ENCODE measurements at regions not wholly inside any gene's neighbourhood (a gene's known extent, or its start where the extent isn't known, plus 50 kb on each side); places are given as distances from the start of the nearest gene placed in this dataset.
"Not testable (repeated sequence)": the region's sequence is repeated elsewhere in the genome, so short reads cannot be mapped to it uniquely, and the experiment has no call there.

- DNase-seq (ENCODE audit: low spot score): no peak
Measured at GRCh38 chr7:49669285-49669684, 104.2 kb upstream of the VWC2 start.

GRCh38 chr7:49669692-49670260, 103.7 kb upstream of the VWC2 start:
- no peak for DNase-seq (ENCODE audit: low spot score)

DNA sequence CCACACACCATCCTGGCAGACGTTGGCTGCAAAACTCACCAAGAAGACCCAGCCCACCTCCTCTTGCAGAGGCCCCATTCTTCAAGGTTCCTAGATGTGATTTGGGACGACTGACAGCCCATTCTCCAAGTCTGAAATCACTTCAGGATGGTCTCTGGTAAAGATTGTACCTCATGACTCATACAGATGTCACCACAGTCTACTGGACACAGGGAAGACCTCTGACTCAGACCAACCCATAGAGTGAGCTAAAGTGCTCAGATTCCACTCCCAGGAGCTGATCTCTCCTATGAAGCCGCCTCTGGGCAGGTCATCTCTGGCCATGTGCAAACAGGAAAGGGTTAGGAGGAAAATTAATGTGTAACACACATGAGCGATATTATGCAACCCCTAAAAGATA, 102.4 kb upstream of the VWC2 start:
- peak; percentile 9 for DNase-seq (ENCODE audit: low spot score)

DNA sequence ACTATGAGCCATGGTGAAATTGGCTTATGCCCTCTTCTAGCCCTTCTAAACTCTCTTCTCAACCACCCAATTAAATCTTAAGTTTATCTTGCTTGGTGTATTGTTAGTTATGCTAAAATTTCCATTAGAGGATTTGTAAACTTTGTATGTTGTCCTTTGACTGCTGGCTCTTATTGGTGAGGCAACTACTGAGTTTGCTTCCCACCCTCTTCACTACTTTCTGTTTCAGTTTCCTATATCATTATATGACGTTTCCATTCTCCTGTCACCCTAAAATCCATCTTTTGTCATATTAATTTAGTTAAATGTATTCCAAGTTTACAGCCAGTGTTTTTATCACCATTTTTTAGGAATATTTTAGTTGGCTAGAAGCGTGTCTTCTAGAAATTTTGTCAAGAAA, 80.9 kb upstream of the VWC2 start:
- DNase-seq (ENCODE audit: low spot score): no peak

DNA sequence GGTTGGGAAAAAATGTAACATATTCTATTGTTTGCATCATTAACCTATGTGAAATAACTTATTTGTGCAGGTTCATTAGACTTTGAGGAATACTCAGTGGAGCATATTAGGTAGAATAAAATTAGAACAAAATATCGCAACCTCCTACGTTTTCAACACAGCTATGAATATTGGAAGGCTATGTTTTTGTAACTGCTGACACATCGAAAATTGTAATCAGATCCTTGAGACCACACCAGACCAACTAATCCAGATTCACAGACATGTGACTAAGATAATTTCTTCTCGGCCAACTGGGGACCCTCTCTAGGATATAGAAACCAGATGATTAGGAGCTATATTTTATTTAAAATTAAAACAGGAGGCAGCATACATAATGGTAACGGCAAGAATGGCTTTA, 77.5 kb upstream of the VWC2 start:
- no peak for DNase-seq (ENCODE audit: low spot score)

GRCh38 chr7:49700841-49701240, 72.6 kb upstream of the VWC2 start:
- DNase-seq (ENCODE audit: low spot score): no peak

DNA sequence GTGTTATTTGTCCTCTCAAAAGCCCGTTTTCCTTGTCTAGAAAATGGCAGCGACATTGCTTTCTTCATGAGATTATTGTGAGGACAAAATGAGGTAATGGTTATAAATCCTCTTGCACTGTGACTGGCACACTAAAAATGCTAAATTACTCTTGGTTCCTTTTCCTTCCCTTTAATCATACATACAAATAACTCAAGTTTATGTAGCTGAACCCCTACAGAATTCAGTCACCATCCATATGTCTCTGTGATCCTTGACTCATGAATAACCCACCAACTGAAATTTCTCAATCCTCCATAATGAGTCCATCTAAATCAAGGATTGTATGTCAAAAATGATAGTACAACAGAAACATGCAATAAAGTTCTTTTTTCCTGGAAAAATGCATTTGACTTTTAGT, 71.3 kb upstream of the VWC2 start:
- no peak for DNase-seq (ENCODE audit: low spot score)

DNA sequence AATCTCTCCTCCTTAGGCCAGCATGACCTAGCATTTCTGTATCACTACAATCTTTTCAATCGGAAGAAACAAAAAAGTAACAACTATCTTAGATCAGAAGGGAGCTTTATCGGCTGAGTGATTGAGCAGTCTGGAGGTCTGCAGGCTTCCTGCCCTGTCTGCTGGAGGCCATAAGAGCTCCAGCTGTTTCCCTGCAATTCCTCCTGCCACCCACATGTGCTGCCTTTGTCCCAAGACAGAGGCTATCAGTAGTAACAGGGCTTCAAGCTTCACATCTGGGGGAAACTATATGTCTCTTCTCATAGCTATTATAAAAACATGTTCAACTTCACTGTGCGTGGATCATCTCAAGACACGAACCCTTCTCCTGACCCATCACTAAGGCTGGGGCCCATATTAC, 70.1 kb upstream of the VWC2 start:
- DNase-seq (ENCODE audit: low spot score): no peak

DNA sequence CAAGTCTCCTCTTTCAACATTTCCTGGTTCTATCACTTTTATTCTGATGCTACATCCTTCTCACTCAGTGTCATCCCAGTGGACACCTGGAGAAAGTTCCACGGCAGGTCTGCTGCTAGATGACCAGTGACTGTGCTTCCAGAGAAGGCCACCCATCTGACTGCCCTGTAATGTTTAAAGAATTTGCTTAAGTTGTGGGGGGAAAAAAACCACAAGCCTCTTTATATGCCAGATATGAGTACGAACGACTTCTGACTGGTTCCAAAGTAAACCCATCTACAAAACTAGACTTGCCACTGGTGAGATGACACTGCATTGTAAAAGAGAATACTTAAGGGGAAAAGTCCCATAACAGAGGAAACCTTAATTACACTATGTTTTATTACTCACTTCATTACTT, 69.6 kb upstream of the VWC2 start:
- DNase-seq (ENCODE audit: low spot score): no peak

GRCh38 chr7:49706106-49706505, 67.3 kb upstream of the VWC2 start:
- DNase-seq (ENCODE audit: low spot score): no peak

GRCh38 chr7:49707891-49708290, 65.5 kb upstream of the VWC2 start:
- no peak for DNase-seq (ENCODE audit: low spot score)

DNA sequence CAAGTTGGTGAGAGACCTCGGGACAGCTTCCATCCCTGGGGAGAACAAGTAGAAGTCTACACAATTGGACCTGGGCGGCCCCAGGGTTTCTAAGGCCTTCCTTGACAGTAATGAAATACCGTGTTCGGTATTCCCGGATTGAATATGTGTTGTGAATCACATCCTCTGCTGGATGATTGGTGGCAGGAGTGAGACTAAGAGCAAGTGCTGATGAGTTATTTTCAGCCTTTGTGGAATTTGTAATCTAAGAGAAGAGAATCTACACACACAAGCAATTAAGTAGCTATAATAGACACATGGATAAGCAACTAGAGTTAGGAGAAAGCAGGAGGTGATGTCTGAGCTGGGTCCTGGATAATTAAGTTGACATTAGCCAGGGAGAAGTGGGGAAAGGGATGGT, 64.8 kb upstream of the VWC2 start:
- DNase-seq (ENCODE audit: low spot score): no peak

DNA sequence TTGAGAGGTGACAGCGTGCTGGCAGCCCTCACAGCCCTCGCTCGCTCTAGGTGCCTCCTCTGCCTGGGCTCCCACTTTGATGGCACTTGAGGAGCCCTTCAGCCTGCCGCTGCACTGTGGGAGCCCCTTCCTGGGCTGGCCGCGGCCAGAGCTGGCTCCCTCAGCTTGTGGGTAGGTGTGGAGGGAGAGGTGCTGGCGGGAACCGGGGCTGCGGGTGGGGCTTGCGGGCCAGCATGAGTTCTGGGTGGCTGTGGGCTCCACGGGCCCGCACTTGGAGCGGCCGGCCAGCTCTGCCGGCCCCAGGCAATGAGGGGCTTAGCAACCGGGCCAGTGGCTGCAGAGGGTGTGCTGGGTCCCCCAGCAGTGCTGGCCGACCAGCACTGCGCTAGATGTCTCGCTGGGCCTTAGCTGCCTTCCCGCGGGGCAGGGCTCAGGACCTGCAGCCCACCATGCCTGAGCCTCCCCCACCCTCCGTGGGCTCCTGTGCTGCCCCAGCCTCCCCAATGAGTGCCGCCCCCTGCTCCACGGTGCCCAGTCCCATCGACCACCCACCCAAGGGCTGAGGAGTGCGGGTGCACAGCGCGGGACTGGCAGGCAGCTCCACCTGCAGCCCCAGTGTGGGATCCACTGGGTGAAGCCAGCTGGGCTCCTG, 62.2 kb upstream of the VWC2 start:
- not testable (repeated sequence) for DNase-seq (ENCODE audit: low spot score)

DNA sequence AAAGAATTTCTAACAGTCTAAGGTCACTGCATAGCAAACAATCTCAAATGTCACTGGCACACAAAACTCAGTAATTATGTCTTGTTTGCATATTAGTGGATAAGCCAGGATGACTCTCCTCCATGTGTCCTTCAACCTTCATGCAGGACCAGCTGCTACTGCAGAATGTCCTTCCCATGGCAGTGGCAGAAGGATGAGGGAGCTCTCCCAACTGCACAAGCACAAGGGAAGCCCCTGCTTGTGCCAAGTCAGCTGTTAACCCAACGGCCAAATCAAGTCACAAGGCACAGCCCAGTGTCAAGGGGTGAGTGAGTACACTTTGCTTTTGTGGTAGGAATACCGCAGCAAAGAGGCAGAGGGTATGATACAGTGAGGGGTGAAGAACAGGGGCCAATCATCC, 59.3 kb upstream of the VWC2 start:
- DNase-seq (ENCODE audit: low spot score): no peak

DNA sequence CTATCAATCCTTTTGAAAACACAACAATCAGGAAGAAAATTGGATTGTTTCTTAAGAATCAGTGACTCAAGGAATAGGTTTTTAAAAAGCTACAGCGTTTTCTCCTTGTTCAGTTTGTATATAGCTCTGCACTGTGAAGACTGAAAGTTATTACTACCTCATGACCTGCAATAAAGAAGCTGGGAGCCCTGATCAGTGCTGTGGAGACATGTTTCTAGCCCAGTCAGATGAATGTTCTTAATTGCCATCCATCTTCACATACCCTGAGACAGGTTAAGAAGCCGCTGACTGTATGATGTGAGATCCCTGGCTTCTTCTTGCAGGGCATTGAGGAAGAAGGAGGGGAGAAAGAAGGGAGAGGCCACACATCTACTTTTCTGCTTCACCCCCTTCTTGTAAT, 58.0 kb upstream of the VWC2 start:
- no peak for DNase-seq (ENCODE audit: low spot score)

DNA sequence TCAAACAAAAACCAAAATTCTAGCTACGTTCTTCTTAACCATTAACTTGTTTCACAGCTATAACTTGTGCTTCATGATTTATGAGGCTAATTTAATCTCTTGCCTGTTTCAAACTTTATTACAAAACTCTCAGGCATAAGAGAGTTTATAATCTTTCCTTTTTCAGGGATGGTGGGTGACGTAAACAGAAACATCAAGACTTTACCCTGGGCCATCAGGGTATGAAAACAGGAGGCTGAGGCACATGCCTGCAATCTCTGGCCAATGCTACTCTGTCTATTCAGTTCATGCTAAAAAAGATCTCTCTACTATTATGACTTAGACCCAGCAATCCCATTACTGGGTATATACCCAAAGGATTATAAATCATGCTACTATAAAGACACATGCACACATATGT, 55.9 kb upstream of the VWC2 start:
- no peak for DNase-seq (ENCODE audit: low spot score)

DNA sequence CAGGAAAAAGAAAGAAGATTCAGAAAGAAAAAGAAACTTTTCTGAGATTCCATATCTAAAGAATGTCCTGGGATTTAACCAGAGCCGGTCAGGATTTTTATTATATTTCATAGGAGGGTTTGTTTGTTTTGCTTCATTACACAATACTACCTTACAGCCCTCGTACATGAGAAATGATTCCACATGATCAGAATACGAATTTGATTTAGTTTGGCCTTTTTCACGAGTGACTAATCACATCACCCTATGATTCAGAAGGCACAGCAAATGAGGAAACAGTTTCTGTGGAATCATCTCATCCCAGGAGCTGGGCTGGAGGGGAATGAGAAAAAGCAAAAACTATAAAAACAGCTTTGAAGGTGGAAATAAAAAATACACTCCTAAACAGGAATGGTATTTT, 54.7 kb upstream of the VWC2 start:
- DNase-seq (ENCODE audit: low spot score): no peak

- no peak for DNase-seq (ENCODE audit: low spot score)
Measured at GRCh38 chr7:49721441-49721840, 52.0 kb upstream of the VWC2 start.
